SK-N-SH treated with all-trans-retinoic acid at 6 μM for 48 hours (cell line): ENCODE measurements at regions not wholly inside any gene's neighbourhood (a gene's known extent, or its start where the extent isn't known, plus 50 kb on each side); places are given as distances from the start of the nearest gene placed in this dataset.

Experiments
- BACH2 ChIP-seq: fragments of 250-450 bp; sonication (Bioruptor Pico); IDR thresholded peaks from 2 replicates; pipeline ENCODE4 v1.9.0; 2021; ENCODE audit warnings: mild to moderate bottlenecking, borderline replicate concordance
- GLIS3 ChIP-seq: fragments of 250-450 bp; sonication (Bioruptor Pico); IDR thresholded peaks from 2 replicates; pipeline ENCODE4 v1.5.0; 2020; ENCODE audit warnings: mild to moderate bottlenecking, moderate library complexity
- ISL1 ChIP-seq: fragments of 250-450 bp; sonication (Bioruptor Pico); IDR thresholded peaks from 2 replicates; pipeline ENCODE4 v2.1.2; 2022; ENCODE audit warnings: mild to moderate bottlenecking, moderate library complexity
- RARB ChIP-seq: fragments of 250-450 bp; sonication (Bioruptor Pico); IDR thresholded peaks from 2 replicates; pipeline ENCODE4 v1.8.0; 2021; ENCODE audit warnings: mild to moderate bottlenecking, moderate library complexity
- TCF4 ChIP-seq: fragments of 250-450 bp; sonication (Bioruptor Pico); IDR thresholded peaks from 2 replicates; pipeline ENCODE4 v1.8.0; 2021; ENCODE audit warnings: mild to moderate bottlenecking, moderate library complexity, borderline replicate concordance
- TOX ChIP-seq: fragments of 250-450 bp; sonication (Bioruptor Pico); IDR thresholded peaks from 2 replicates; pipeline ENCODE4 v1.8.0; 2021; ENCODE audit warnings: mild to moderate bottlenecking, moderate library complexity, borderline replicate concordance
- ZFP3 ChIP-seq: fragments of 250-450 bp; sonication (Bioruptor Pico); IDR thresholded peaks from 2 replicates; pipeline ENCODE4 v1.5.0; 2020; ENCODE audit warnings: mild to moderate bottlenecking, moderate library complexity
- ZNF8 ChIP-seq: fragments of 450-650 bp; formaldehyde crosslinking; IDR thresholded peaks from 2 replicates; pipeline ENCODE4 v1.5.0; 2020; ENCODE audit warnings: mild to moderate bottlenecking, moderate library complexity
- TF ChIP-seq, protein P1 (sequence below): fragments of 250-450 bp; sonication (Bioruptor Pico); IDR thresholded peaks from 2 replicates; pipeline ENCODE4 v1.8.0; 2020; ENCODE audit warnings: mild to moderate bottlenecking, moderate library complexity, borderline replicate concordance
- TF ChIP-seq, protein P2 (sequence below): fragments of 250-450 bp; sonication (Bioruptor Pico); IDR thresholded peaks from 2 replicates; pipeline ENCODE4 v1.5.0; 2020; ENCODE audit warnings: mild to moderate bottlenecking, moderate library complexity
- TF ChIP-seq, protein P3 (sequence below): fragments of 250-450 bp; sonication (Bioruptor Pico); IDR thresholded peaks from 2 replicates; pipeline ENCODE4 v1.5.1; 2020; ENCODE audit warnings: low read depth, mild to moderate bottlenecking, moderate library complexity

DNA sequence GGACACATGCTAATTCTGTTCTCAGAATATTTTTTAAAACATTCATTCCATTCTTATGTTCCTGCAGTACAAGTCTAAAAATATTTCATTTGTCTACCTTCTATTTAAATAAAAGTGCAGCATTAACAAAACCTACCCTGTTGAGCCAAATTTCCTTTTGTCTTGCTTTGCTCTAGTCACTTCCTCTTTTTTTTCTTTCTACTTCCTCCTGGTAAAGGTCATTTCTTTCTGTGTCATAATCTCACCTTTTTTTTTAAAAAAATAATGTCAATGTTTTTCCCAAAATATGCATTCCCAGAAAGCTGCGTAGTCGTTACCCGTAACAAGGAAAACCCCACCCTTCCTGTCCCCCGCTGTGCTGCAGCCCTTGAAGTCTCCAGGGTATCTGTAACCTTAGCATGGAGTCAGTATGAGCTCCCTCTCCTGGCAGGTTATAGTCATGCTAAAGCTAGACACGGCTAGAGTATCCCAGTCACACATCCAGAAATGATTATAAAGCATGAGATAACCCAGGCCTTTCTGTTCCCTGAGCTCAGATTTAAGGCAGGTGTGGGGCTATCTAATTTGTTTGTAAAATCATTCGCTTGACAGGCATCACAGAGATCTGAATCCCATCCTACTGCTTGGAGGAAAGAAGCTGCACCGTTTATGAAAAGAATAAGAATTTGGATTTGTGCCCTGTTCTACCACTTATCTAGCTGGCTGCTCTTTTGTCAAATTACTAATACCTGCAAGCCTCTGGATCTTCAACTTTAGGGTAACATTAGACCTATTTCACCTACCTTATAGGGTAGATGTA is 51.1 kb upstream of the EED start:
- TF ChIP-seq, protein P1, sequence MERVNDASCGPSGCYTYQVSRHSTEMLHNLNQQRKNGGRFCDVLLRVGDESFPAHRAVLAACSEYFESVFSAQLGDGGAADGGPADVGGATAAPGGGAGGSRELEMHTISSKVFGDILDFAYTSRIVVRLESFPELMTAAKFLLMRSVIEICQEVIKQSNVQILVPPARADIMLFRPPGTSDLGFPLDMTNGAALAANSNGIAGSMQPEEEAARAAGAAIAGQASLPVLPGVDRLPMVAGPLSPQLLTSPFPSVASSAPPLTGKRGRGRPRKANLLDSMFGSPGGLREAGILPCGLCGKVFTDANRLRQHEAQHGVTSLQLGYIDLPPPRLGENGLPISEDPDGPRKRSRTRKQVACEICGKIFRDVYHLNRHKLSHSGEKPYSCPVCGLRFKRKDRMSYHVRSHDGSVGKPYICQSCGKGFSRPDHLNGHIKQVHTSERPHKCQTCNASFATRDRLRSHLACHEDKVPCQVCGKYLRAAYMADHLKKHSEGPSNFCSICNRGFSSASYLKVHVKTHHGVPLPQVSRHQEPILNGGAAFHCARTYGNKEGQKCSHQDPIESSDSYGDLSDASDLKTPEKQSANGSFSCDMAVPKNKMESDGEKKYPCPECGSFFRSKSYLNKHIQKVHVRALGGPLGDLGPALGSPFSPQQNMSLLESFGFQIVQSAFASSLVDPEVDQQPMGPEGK (CRISPR knock-in tag) = no peak
- TF ChIP-seq, protein P2, sequence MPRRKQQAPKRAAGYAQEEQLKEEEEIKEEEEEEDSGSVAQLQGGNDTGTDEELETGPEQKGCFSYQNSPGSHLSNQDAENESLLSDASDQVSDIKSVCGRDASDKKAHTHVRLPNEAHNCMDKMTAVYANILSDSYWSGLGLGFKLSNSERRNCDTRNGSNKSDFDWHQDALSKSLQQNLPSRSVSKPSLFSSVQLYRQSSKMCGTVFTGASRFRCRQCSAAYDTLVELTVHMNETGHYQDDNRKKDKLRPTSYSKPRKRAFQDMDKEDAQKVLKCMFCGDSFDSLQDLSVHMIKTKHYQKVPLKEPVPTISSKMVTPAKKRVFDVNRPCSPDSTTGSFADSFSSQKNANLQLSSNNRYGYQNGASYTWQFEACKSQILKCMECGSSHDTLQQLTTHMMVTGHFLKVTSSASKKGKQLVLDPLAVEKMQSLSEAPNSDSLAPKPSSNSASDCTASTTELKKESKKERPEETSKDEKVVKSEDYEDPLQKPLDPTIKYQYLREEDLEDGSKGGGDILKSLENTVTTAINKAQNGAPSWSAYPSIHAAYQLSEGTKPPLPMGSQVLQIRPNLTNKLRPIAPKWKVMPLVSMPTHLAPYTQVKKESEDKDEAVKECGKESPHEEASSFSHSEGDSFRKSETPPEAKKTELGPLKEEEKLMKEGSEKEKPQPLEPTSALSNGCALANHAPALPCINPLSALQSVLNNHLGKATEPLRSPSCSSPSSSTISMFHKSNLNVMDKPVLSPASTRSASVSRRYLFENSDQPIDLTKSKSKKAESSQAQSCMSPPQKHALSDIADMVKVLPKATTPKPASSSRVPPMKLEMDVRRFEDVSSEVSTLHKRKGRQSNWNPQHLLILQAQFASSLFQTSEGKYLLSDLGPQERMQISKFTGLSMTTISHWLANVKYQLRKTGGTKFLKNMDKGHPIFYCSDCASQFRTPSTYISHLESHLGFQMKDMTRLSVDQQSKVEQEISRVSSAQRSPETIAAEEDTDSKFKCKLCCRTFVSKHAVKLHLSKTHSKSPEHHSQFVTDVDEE (CRISPR knock-in tag) = no peak; the same call in 1 of the 2 replicates
- no peak for TF ChIP-seq ZNF8 (CRISPR knock-in tag)
- no peak for TF ChIP-seq RARB (CRISPR knock-in tag)
- TF ChIP-seq ZFP3 (CRISPR knock-in tag) = no peak
- TF ChIP-seq TOX (CRISPR knock-in tag) = no peak
- TF ChIP-seq GLIS3 (CRISPR knock-in tag) = no peak
- no peak for TF ChIP-seq TCF4 (CRISPR knock-in tag)
- TF ChIP-seq, protein P3, sequence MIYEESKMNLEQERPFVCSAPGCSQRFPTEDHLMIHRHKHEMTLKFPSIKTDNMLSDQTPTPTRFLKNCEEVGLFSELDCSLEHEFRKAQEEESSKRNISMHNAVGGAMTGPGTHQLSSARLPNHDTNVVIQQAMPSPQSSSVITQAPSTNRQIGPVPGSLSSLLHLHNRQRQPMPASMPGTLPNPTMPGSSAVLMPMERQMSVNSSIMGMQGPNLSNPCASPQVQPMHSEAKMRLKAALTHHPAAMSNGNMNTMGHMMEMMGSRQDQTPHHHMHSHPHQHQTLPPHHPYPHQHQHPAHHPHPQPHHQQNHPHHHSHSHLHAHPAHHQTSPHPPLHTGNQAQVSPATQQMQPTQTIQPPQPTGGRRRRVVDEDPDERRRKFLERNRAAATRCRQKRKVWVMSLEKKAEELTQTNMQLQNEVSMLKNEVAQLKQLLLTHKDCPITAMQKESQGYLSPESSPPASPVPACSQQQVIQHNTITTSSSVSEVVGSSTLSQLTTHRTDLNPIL (CRISPR knock-in tag) = no peak
- no peak for TF ChIP-seq BACH2
- TF ChIP-seq ISL1 (CRISPR knock-in tag) = no peak
